ENCODE measurements at regions not wholly inside any gene's neighbourhood (a gene's known extent, or its start where the extent isn't known, plus 50 kb on each side); places are given as distances from the start of the nearest gene placed in this dataset.

DNA sequence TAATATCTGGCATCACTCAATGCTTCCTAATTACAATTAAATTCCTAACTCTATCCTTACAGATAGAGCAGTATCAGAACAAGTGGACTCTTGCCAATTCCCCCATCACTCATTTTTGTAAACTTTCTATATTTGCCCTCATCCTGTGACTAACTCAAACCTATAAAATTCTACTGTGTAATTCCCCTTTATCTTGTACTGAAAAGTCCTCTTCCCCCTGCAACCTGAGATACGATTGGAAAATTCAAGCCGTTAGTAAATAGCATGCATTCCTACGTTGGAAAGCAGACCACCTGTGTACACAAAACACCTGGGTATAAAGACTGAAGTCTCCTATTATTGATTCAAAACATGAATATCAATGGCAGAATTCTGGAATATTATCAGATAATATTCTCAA is 70.4 kb upstream of the KCNQ5 start:
- no peaks in the 10 kb centered on the region for H3K36me3 Mint-ChIP-seq (ENCODE audit: low read depth)
- H3K27me3 Mint-ChIP-seq (ENCODE audit: low read depth) = no peaks in the 10 kb centered on the region
- DNase-seq (ENCODE audit: low spot score) = no peak
- peaks cover 31% of the 10 kb centered on the region for H3K4me1 Mint-ChIP-seq (ENCODE audit: low read depth)
- TF ChIP-seq CTCF (IDR thresholded peaks at IDR 0.05) = no peak
- H3K27ac Mint-ChIP-seq (ENCODE audit: unreplicated experiment) = no peak overlapping the region
- H3K9me3 Mint-ChIP-seq (ENCODE audit: low read depth) = no peaks in the 10 kb centered on the region
- H3K4me3 Mint-ChIP-seq (ENCODE audit: unreplicated experiment) = no peak overlapping the region

DNA sequence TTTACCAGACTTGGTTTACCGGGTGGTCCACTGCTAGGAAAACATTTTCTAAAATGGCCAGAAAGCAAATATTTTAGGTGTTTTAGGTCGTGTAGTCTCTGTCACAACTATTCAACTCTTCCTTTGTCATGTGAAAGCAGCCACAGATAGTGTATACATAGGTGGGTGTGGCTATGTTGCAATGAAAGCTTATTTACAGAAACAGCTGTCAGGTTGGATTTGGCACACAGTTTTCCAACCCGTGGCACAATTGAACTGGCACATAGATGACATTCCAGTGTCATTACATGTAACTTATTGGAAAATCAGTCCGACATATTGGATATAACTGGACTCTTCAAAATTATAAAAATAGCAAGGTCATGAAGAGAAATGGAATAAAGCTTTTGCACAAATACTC is 68.9 kb upstream of the KCNQ5 start:
- Mint-ChIP-seq H3K9me3 (ENCODE audit: low read depth) (no peaks in the 10 kb centered on the region), H3K27ac (ENCODE audit: unreplicated experiment) (peak overlapping the region; percentile 15)
- no peak for TF ChIP-seq CTCF (IDR thresholded peaks at IDR 0.05)

GRCh38 chr6:72553531-72554511 is 68.0 kb upstream of the KCNQ5 start:
- H3K27ac Mint-ChIP-seq (ENCODE audit: unreplicated experiment) = peak overlapping the region; percentile 90
- no peaks in the 10 kb centered on the region for H3K27me3 Mint-ChIP-seq (ENCODE audit: low read depth)
- H3K4me1 Mint-ChIP-seq (ENCODE audit: low read depth) = peaks cover 31% of the 10 kb centered on the region
- H3K9me3 Mint-ChIP-seq (ENCODE audit: low read depth) = no peaks in the 10 kb centered on the region
- no peaks in the 10 kb centered on the region for H3K36me3 Mint-ChIP-seq (ENCODE audit: low read depth)
- no peak for DNase-seq (ENCODE audit: low spot score)
- no peak for TF ChIP-seq CTCF (IDR thresholded peaks at IDR 0.05)
- no peak overlapping the region for H3K4me3 Mint-ChIP-seq (ENCODE audit: unreplicated experiment)

More for the DNA sequence above, 68.9 kb upstream of the KCNQ5 start:
- peaks cover 31% of the 10 kb centered on the region for H3K4me1 Mint-ChIP-seq (ENCODE audit: low read depth)
- no peak for DNase-seq (ENCODE audit: low spot score)
- H3K36me3 Mint-ChIP-seq (ENCODE audit: low read depth) = no peaks in the 10 kb centered on the region
- no peak overlapping the region for H3K4me3 Mint-ChIP-seq (ENCODE audit: unreplicated experiment)
- no peaks in the 10 kb centered on the region for H3K27me3 Mint-ChIP-seq (ENCODE audit: low read depth)

- Mint-ChIP-seq H3K27ac (ENCODE audit: unreplicated experiment) (peak overlapping the region; percentile 90), H3K4me1 (ENCODE audit: low read depth) (peaks cover 40% of the 10 kb centered on the region), H3K4me3 (ENCODE audit: unreplicated experiment) (no peak overlapping the region), H3K9me3 (ENCODE audit: low read depth) (peaks cover 2% of the 10 kb centered on the region), H3K36me3 (ENCODE audit: low read depth) (no peaks in the 10 kb centered on the region), H3K27me3 (ENCODE audit: low read depth) (no peaks in the 10 kb centered on the region)
- no peak for DNase-seq (ENCODE audit: low spot score)
- no peak for TF ChIP-seq CTCF (IDR thresholded peaks at IDR 0.05)
Observed at GRCh38 chr6:72554761-72555221, 67.1 kb upstream of the KCNQ5 start.

- H3K4me1 Mint-ChIP-seq (ENCODE audit: low read depth) = peaks cover 26% of the 10 kb centered on the region
- H3K27me3 Mint-ChIP-seq (ENCODE audit: low read depth) = no peaks in the 10 kb centered on the region
- H3K36me3 Mint-ChIP-seq (ENCODE audit: low read depth) = no peaks in the 10 kb centered on the region
- no peak for TF ChIP-seq CTCF (IDR thresholded peaks at IDR 0.05)
- H3K27ac Mint-ChIP-seq (ENCODE audit: unreplicated experiment) = no peak overlapping the region
- peaks cover 2% of the 10 kb centered on the region for H3K9me3 Mint-ChIP-seq (ENCODE audit: low read depth)
- DNase-seq (ENCODE audit: low spot score) = no peak
- H3K4me3 Mint-ChIP-seq (ENCODE audit: unreplicated experiment) = no peak overlapping the region
Observed at GRCh38 chr6:72559067-72559466, 62.8 kb upstream of the KCNQ5 start.
